K562 (cell line): ENCODE measurements at regions not wholly inside any gene's neighbourhood (a gene's known extent, or its start where the extent isn't known, plus 50 kb on each side); places are given as distances from the start of the nearest gene placed in this dataset.

ENCODE experiments used
- ATAC-seq: fragments of 200-7000 bp; cut with Tn5 transposase; 3 replicates; pipeline ENCODE4 v1.9.1; 2020; ENCODE audit warnings: moderate library complexity
- BruUV-seq: library from RNA; stranded (reverse); fragments of 400-500 nt; replicated peaks from 2 replicates; lab custom pipeline; 2021; lab: Mats Ljungman, UMichigan
- CTCF ChIA-PET: fragments of 300-600 bp; formaldehyde crosslinking; extraction: SDS; loops from one replicate; lab custom pipeline; 2021; ENCODE audit warnings: low intra/inter-chr PET ratio; lab: Yijun Ruan, JAX
- POLR2A ChIA-PET: fragments of 300-600, 350-650 bp; sonication (Branson Sonifier 250); formaldehyde crosslinking; extraction: SDS; loops from one replicate; lab custom pipeline; 2021; ENCODE audit warnings: antibody characterized with exemption, inconsistent platforms; lab: Yijun Ruan, JAX
- DNase-seq, 4 experiments: peaks; one replicate each; pipeline versions ENCODE4 v3.0.0 to v3.0.0-alpha.2; 2011 to 2018; ENCODE audit warnings: low spot score in 3 of 4, mixed read lengths in 3 of 4; ENCODE audit errors: extremely low read depth in 1 of 4
- FAIRE-seq: peaks from 2 replicates; lab custom pipeline; 2011; peaks lifted over from hg19 to GRCh38; lab: Jason Lieb, UNC
- H2AFZ ChIP-seq: 2 replicates; pipeline ENCODE4 v1.6.0; 2011; ENCODE audit warnings: low read depth, low read length, control low read depth, inconsistent platforms
- H3K27ac ChIP-seq: fragments of 200-600 bp; 3 replicates; pipeline ENCODE4 v1.8.0; 2011; ENCODE audit warnings: low read depth, mild to moderate bottlenecking, control low read depth, inconsistent platforms, low read length, moderate library complexity, mixed read lengths; ENCODE audit errors: extremely low read depth
- H3K27me3 ChIP-seq, 2 experiments: fragments of 300-600 bp in 1 of 2; 2 replicates in 1 of 2; 3 replicates in 1 of 2; pipeline versions ENCODE4 v1.6.0 to v1.8.0; 2011; ENCODE audit warnings: inconsistent platforms in 2 of 2, low read length in 2 of 2, mild to moderate bottlenecking in 1 of 2, mixed read lengths in 1 of 2, moderate library complexity in 1 of 2; ENCODE audit not compliant: control insufficient read depth in 2 of 2, insufficient read depth in 2 of 2
- H3K36me3 ChIP-seq: fragments of 300-600 bp; 3 replicates; pipeline ENCODE4 v1.8.0; 2011; ENCODE audit warnings: mild to moderate bottlenecking, low read length, inconsistent platforms; ENCODE audit not compliant: control insufficient read depth, insufficient read depth
- H3K4me1 ChIP-seq, 2 experiments: fragments of 200-600 bp in 1 of 2; replicated peaks in 1 of 2; 2 replicates in 1 of 2; 3 replicates in 1 of 2; pipeline versions ENCODE4 v1.5.1 to v1.8.0; 2011; ENCODE audit warnings: inconsistent platforms in 2 of 2, low read length in 2 of 2, mild to moderate bottlenecking in 1 of 2, mixed read lengths in 1 of 2, moderate library complexity in 1 of 2; ENCODE audit not compliant: control insufficient read depth in 2 of 2, insufficient read depth in 2 of 2
- H3K4me2 ChIP-seq: 2 replicates; pipeline ENCODE4 v1.6.1; 2011; ENCODE audit warnings: low read length, control low read depth, inconsistent platforms, mixed read lengths; ENCODE audit not compliant: insufficient read depth
- H3K4me3 ChIP-seq: fragments of 200-600 bp; sonication (generic), shearing (Covaris generic); 2 replicates; pipeline ENCODE4 v1.5.1; 2016; ENCODE audit warnings: control low read depth, inconsistent platforms
- H3K79me2 ChIP-seq: fragments of 200-600 bp; 3 replicates; pipeline ENCODE4 v1.8.0; 2011; ENCODE audit warnings: low read length, inconsistent platforms; ENCODE audit not compliant: control insufficient read depth, insufficient read depth
- H3K9ac ChIP-seq, 2 experiments: 2 replicates each; pipeline versions ENCODE4 v1.6.0 to v1.6.1; 2011; ENCODE audit warnings: low read depth in 2 of 2, low read length in 2 of 2, control low read depth in 1 of 2, inconsistent platforms in 1 of 2, mild to moderate bottlenecking in 1 of 2, mixed read lengths in 1 of 2; ENCODE audit not compliant: insufficient read depth in 1 of 2
- H3K9me1 ChIP-seq: one replicate; pipeline ENCODE4 v1.6.0; 2011; ENCODE audit warnings: inconsistent platforms, mild to moderate bottlenecking, low read length, moderate library complexity; ENCODE audit not compliant: control insufficient read depth, insufficient read depth
- H3K9me3 ChIP-seq: replicated peaks from 2 replicates; pipeline ENCODE4 v1.5.1; 2011; ENCODE audit warnings: low read depth, low read length, inconsistent platforms; ENCODE audit not compliant: control insufficient read depth, insufficient read depth
- H4K20me1 ChIP-seq: replicated peaks from 2 replicates; pipeline ENCODE4 v1.6.1; 2011; ENCODE audit warnings: low read length, inconsistent platforms, mixed read lengths; ENCODE audit not compliant: control insufficient read depth, insufficient read depth
- ATF7 ChIP-seq: fragments of 450-650 bp; IDR thresholded peaks from 2 replicates; pipeline ENCODE4 v1.7.1; 2014; ENCODE audit warnings: mild to moderate bottlenecking, moderate library complexity
- PTBP1 ChIP-seq: fragments of 200-400 bp; formaldehyde crosslinking; IDR thresholded peaks from 2 replicates; pipeline ENCODE4 v1.6.1; 2017; ENCODE audit warnings: low read depth, low read length
- RFX1 ChIP-seq: fragments of 450-650 bp; IDR thresholded peaks from 2 replicates; pipeline ENCODE4 v1.6.1; 2016; ENCODE audit warnings: mild to moderate bottlenecking, moderate library complexity
- ZC3H8 ChIP-seq: fragments of 450-650 bp; IDR thresholded peaks from 2 replicates; pipeline ENCODE4 v1.6.1; 2017
- ZNF699 ChIP-seq: fragments of 250-450 bp; sonication (Bioruptor Pico); IDR thresholded peaks from 2 replicates; pipeline ENCODE4 v1.8.0; 2021; ENCODE audit warnings: mild to moderate bottlenecking, moderate library complexity; ENCODE audit not compliant: insufficient replicate concordance
- WGBS: fragments of 100-300 bp; shearing (Covaris generic); methylation state at CpG from one replicate; pipeline ENCODE4 v1.1.6; 2016; ENCODE audit warnings: low coverage, mixed read lengths; ENCODE audit not compliant: insufficient coverage; ENCODE audit errors: missing lambda C conversion rate; 5-methylcytosine and 5-hydroxymethylcytosine counted together
- in situ Hi-C: fragments of 300-500 bp; cut with MboI; formaldehyde crosslinking; loops from 4 replicates; pipeline ENCODE4 v1.15.0; 2018; ENCODE audit warnings: inconsistent platforms, mixed read lengths
- intact Hi-C: fragments of 100-400 bp; cut with micrococcal nuclease; formaldehyde crosslinking; loops from 2 replicates; pipeline ENCODE4 v1.14.2; 2022
- TF ChIP-seq, protein P1 (sequence below): IDR thresholded peaks from 2 replicates; pipeline ENCODE4 v1.6.1; 2011; ENCODE audit warnings: borderline replicate concordance, low read depth, mild to moderate bottlenecking, moderate library complexity, low read length; ENCODE audit not compliant: insufficient read depth, poor library complexity, severe bottlenecking
- TF ChIP-seq, protein P2 (sequence below): fragments of 250-450 bp; sonication (Bioruptor Pico); IDR thresholded peaks from 2 replicates; pipeline ENCODE4 v1.4.0; 2020
- TF ChIP-seq, protein P3 (sequence below): fragments of 450-650 bp; IDR thresholded peaks from 2 replicates; pipeline ENCODE4 v1.6.1; 2016; ENCODE audit warnings: borderline replicate concordance

DNA sequence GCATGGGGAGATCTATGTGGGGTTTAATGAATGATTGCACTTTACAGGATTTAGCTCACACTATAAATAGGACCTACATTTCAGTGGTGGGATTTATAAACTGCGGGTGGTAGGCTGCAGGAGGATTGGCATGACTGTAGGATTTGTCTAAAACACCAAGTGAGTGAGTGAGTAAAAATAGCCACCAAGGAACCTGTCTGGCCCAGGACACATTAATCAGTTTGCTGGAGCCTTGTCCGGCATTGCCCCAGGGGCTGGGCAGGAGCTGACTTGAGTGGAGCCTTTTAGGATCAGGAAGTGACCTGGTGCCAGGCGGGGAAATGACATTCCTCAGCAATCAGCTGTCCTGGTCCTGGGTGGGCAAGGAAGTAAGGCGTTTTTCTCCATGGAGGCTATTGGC, 193.9 kb upstream of the ADRA1D start:
- Histone ChIP-seq H2AFZ (no peak overlapping the region), H3K9me1 (no peaks in the 10 kb centered on the region), H3K4me2 (no peak overlapping the region), H3K79me2 (no peaks in the 10 kb centered on the region), H3K9ac (no peak overlapping the region), H3K27ac (no peak overlapping the region), H3K4me3 (no peak overlapping the region), H3K27me3 (peaks cover 0 to 9% of the 10 kb centered on the region in 2 experiments; a peak in 2 of 5 replicates), H3K9me3 (no peaks in the 10 kb centered on the region), H3K36me3 (no peaks in the 10 kb centered on the region), H4K20me1 (no peaks in the 10 kb centered on the region), H3K4me1 (no peaks in the 10 kb centered on the region)
- FAIRE-seq: no peak
- CTCF ChIA-PET: no interaction called here
- no peak for DNase-seq
- ATAC-seq: no peak
- 0% methylated on average over 4 of the region's 4 CpGs for WGBS
- POLR2A ChIA-PET: interaction anchor here (1.1 kb wide), 1 partner anchor 15 kb away, joined by 4 read pairs; no protein-coding TSS in a partner anchor
- intact Hi-C loops (no loop called here), in situ Hi-C loops (no loop called here)
- BruUV-seq: no TSS peak
- TF ChIP-seq RFX1: no peak
- TF ChIP-seq, protein P1, sequence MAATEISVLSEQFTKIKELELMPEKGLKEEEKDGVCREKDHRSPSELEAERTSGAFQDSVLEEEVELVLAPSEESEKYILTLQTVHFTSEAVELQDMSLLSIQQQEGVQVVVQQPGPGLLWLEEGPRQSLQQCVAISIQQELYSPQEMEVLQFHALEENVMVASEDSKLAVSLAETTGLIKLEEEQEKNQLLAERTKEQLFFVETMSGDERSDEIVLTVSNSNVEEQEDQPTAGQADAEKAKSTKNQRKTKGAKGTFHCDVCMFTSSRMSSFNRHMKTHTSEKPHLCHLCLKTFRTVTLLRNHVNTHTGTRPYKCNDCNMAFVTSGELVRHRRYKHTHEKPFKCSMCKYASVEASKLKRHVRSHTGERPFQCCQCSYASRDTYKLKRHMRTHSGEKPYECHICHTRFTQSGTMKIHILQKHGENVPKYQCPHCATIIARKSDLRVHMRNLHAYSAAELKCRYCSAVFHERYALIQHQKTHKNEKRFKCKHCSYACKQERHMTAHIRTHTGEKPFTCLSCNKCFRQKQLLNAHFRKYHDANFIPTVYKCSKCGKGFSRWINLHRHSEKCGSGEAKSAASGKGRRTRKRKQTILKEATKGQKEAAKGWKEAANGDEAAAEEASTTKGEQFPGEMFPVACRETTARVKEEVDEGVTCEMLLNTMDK: no peak
- TF ChIP-seq, protein P2, sequence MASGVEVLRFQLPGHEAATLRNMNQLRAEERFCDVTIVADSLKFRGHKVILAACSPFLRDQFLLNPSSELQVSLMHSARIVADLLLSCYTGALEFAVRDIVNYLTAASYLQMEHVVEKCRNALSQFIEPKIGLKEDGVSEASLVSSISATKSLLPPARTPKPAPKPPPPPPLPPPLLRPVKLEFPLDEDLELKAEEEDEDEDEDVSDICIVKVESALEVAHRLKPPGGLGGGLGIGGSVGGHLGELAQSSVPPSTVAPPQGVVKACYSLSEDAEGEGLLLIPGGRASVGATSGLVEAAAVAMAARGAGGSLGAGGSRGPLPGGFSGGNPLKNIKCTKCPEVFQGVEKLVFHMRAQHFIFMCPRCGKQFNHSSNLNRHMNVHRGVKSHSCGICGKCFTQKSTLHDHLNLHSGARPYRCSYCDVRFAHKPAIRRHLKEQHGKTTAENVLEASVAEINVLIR: no peak
- no peak for TF ChIP-seq ATF7
- TF ChIP-seq, protein P3, sequence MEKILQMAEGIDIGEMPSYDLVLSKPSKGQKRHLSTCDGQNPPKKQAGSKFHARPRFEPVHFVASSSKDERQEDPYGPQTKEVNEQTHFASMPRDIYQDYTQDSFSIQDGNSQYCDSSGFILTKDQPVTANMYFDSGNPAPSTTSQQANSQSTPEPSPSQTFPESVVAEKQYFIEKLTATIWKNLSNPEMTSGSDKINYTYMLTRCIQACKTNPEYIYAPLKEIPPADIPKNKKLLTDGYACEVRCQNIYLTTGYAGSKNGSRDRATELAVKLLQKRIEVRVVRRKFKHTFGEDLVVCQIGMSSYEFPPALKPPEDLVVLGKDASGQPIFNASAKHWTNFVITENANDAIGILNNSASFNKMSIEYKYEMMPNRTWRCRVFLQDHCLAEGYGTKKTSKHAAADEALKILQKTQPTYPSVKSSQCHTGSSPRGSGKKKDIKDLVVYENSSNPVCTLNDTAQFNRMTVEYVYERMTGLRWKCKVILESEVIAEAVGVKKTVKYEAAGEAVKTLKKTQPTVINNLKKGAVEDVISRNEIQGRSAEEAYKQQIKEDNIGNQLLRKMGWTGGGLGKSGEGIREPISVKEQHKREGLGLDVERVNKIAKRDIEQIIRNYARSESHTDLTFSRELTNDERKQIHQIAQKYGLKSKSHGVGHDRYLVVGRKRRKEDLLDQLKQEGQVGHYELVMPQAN: no peak
- no peak for TF ChIP-seq PTBP1
- TF ChIP-seq ZNF699 (CRISPR knock-in tag): no peak
- no peak for TF ChIP-seq ZC3H8
